ENCODE measurements at regions not wholly inside any gene's neighbourhood (a gene's known extent, or its start where the extent isn't known, plus 50 kb on each side); places are given as distances from the start of the nearest gene placed in this dataset.
"Not testable (repeated sequence)": the region's sequence is repeated elsewhere in the genome, so short reads cannot be mapped to it uniquely, and the experiment has no call there.

DNA sequence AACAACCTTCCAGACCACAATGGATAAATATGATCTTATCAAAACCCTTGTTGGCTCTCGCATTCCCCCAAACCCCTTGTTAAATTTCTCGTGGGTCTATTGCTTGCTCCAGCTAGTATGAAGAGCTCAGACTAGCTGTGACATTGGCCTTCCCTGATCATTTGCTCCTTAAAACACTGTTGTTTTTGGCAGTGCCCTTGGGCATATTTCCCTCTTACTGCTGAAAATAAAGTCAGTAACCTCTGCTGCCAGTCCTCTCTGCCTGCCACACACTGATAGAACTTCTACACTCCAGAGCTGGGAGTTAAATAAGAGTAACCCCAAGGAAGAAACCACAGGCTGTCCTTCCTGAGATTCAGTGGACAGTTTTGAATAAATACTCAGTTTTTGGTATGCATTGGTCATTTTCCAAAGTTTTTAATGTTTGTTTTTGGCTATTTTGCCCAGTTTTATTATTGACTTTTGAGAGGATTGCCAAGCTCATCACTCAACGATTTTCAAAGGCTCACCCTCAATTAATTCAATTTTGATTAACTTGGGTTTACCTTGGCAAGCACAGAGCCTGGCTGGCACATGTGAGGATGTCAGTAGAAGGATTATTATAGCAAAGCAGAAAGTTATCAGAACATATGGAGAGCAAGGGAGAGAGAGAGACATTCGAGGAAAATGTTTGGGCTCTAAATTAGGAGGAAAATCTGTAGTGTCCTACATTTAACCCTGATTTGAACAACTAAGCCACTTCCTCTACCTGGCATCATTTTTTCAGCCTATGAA lies 84.3 kb upstream of the SYN3 start:
- DNase-seq (ENCODE audit: low read depth, low spot score): no peak

DNA sequence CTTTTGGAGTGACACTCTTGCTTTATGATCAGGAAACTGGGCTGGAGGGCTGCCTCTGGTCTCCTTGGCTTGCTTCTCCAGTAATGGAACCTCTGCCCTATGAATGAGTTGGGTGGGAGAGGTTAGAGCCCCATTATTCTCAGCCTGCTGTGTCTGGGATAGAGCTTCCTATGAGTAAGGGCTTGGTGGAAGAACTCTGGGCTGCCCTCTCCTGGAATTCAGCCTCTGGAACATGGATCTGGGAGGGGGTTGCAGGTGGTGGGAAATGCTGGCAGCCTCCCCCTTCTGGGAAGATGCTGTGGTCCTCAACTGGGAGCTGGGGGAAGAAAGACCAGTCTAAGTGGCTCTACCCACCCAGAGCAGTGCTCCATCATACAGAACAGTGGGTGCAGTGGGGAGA lies 81.8 kb upstream of the SYN3 start:
- DNase-seq (ENCODE audit: low read depth, low spot score): no peak

DNA sequence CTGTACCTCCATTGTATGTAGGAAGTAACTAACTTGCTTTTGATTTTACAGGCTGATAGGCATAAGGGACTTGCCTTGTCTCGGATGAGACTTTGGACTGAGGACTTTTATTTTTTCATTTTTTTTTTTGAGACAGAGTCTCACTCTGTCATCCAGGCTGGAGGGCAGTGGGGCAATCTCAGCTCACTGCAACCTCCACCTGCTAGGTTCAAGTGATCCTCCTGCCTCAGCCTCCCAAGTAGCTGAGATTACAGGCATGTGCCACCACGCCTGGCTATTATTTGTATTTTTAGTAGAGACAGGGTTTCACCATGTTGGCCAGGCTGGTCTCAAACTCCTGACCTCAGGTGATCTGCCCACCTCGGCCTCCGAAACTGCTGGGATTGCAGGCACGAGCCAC lies 80.2 kb upstream of the SYN3 start:
- DNase-seq (ENCODE audit: low read depth, low spot score): not testable (repeated sequence)

DNA sequence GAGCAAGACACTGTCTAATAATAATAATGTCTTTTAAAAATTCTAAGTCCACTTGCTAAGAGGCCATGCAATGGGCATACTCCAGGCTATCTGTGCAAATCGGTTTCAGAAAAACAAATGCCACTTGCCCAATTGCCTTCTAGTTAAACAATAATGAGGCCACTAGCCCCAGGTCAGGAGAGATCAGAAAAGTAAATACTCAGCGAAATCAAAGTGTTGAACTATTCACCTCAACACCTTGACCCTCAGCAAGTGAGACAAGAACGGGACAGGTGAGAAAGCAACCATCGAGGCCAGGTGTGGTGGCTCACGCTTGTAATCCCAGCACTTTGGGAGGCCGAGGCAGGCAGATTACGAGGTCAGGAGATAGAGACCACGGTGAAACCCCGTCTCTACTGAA lies 72.3 kb upstream of the SYN3 start:
- DNase-seq (ENCODE audit: low read depth, low spot score): no peak

DNA sequence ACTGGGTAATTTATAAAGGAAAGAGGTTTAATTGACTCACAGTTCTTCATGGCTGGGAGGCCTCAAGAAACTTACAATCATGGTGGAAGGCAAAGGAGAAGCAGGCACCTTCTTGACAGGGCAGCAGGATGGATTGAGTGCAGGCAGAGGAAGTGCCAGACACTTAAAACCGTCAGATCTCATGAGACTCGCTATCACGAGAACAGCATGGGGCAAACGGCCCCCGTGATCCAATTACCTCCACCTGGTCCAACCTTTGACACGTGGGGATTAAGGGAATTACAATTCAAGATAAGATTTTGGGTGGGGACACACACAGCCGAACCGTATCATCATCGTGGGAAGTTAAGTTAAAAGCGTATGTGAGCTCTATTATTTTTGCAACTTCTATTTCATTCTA lies 71.4 kb upstream of the SYN3 start:
- DNase-seq (ENCODE audit: low read depth, low spot score): peak; percentile 9

DNA sequence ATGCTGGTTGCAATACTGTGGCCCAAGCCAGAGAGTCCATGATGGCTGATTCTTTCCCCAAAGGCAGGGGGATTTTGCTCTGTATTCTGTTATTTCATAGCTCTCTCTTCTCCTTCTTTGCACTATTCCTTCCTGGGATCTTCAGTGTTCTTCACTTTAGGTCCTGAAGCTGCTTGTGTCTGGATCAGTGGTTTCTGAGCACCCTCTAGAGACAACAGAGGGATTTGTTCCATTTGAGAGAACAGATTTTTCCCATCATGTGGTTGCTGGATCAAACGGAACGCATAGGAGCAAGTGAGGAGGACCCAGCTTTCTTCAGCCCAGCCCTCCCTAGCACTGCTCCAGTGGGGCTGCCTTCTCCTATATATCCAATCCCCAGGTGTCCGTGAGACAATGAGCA lies 68.7 kb upstream of the SYN3 start:
- DNase-seq (ENCODE audit: low read depth, low spot score): peak; percentile 29

DNA sequence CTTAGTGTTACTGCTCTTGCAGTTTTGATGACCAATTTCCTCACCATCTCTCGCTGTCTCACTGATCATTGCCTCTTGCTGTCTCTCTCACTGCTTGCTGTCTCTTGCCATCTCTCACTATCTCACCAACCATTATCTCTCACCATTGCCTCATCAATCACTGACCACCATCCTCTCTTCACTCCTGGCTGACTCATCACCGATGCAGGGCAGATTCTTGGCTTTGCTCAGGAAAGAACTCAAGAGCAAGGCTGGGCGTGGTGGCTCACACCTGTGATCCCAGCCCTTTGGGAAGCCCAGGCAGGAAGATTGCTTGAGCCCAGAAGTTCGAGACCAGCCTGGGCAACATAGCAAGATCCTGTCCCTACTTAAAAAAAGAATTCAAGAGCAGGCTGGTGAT lies 66.3 kb upstream of the SYN3 start:
- DNase-seq (ENCODE audit: low read depth, low spot score): no peak

DNA sequence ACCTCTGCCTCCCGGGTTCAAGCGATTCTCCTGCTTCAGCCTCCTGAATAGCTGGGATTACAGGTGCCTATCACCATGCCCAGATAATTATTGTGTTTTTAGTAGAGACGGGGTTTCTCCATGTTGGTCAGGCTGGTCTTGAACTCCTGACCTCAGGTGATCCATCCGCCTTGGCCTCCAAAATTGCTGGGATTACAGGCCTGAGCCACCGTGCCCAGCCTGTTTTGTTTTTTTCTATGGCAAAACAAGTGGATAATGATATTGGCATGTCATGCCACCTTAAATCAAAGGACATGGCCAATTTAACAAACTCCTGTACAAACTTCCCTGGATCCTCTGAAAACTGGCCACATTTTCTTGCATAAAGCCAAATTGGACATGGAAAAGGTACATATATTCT lies 64.3 kb upstream of the SYN3 start:
- not testable (repeated sequence) for DNase-seq (ENCODE audit: low read depth, low spot score)

DNA sequence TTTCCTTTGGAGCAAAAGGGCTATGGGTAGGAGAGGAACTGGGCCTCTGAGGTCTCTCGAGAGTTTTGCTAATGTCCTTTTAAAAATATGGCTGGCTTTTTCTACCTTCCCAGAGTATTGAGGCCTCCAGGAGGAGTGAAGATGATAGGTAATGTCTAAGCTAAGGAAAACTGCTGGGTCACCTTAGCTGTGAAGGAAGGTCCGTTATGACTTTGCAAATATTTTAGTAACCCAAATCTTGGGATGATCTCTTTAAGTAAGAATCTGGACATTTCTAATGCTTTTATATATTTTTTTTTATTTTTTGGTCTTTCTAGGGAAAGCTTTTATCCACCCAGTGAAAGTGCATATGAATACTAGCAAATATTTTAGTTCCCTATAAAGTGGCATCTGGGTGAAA lies 60.9 kb upstream of the SYN3 start:
- DNase-seq (ENCODE audit: low read depth, low spot score): no peak

DNA sequence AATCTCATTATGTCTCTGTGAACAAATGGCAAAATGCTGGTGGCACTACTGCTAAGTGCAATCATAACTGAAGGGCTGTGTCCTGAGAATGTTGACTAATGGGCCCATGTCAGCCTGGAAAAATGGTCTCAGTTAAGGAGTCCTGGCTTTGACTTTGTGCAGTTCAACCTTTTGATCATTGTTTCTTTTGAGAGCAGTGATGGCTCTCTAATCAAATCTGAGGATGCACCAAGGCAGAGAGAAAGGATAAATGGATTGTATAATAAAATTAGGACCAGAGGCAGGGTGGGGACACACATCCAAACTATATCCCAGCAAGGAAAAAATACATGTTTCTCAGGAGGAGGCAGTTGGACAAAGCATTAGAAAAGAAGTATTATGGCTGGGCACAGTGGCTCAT lies 59.6 kb upstream of the SYN3 start:
- DNase-seq (ENCODE audit: low read depth, low spot score): no peak

DNA sequence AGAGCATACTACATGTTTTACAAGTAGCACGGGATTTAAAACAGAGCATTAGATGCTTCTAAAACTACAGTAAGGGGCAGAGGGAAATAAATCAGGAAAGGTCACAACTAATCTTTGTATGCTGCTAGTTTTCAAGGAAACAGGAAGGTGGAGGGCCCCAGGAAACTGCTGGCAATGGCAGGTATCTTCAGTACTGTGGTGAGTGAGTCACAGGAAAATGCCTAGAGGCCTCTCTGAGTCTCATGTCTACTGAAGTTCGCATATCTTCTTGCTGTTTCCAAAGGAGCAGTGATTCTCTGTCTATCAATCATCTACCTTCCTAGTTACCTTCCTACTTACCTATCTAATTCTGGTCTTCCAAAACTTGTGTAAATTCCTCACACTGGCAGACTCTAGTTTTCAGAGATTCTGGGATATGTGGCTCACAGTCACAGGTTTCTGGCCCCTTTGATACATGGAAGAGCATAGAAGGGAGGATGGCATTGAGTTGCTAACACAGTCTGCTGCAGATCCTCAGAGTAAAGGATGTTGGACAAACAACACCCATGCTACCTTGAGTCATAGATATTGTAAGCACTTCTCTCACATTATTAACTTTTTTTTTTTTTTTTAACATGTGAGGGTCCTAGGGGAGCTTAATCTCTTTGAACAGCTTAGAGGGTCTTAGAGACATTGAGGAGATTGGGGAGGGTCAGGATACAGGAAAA lies 58.8 kb upstream of the SYN3 start:
- DNase-seq (ENCODE audit: low read depth, low spot score): peak; percentile 4

DNA sequence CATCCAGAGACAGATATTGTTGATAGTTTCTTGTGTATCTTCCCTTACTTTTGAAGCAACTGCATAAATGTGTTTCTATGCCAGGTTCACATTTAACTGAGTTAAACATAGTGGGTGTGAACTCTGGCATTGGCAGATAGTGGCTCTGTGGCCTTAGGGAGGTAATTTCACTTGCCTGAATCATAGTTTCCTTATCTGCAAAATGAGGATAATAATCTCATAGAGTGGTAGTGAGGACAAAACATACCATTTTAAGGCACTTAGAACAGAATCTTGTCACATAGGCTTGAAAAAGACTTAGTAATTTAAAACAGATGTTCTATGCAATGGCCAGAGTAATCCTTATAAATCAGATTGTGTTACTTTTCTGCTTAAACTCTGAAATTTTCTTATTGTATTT lies 56.4 kb upstream of the SYN3 start:
- no peak for DNase-seq (ENCODE audit: low read depth, low spot score)

DNA sequence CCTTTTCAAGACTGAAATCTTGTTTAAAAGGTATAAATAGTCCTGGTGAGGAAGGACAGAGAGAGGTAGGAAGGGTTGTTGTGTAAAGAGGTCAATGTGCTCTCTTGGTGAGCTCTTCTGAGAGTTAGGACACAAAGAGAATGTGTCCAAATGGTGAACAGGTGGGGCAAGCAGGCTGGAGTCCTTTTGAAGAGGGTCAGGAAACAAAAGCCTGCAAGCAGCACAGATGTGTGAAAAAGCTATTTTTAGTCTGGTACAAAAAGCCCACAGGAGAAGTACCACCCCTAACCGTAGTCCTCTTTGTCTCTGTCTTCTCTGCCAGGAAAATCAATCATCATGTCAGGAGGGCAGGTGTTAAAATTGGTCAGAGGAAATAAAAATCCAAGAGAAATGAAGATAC lies 54.4 kb upstream of the SYN3 start:
- DNase-seq (ENCODE audit: low read depth, low spot score): peak; percentile 16

DNA sequence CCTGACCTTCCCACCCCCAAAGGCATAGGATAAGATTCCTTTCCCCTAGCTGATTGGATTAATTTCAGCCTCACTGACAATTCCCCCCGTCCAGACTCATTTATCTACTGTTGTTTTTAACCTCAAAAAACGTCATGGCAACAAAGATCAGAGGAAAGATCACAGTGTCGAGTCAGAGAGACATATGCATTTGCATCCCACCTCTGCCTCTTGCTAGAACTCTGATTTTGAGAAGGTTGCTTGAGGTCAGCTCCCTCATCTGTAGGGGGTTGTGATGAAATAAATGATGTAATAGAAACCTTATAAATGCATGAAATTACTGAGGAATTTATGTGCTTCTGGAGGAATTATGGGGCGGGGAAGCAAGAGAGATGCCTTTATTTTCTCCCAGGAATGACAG lies 53.3 kb upstream of the SYN3 start:
- DNase-seq (ENCODE audit: low read depth, low spot score): no peak

DNA sequence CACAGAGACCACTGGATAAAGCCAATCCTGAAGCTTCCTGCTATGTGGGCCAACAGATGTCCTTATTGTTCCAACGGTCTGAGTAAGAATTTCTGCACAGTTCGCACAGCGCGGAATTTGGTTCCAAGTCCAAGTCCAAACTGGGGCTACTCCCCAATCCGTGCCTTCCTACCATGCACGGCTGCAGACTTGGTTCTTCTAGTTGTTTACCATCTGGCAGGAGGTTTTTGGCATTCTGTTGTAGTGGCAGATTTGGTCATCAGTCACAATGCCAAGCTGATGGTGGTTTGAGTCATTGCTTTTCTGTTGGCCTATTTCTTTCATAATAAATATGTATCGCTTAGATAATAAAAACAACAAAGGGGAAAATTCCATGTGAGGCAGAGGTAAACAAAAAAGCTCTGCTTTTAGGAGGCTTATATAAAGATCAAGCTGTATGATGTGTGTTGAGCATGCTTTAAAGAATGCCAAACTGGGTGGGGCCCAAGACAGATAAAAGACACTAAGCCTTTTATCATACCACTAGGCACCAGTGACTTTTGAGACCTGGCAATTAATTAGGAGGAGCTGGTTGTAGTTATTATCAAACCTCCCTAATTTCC lies 52.5 kb upstream of the SYN3 start:
- no peak for DNase-seq (ENCODE audit: low read depth, low spot score)

DNA sequence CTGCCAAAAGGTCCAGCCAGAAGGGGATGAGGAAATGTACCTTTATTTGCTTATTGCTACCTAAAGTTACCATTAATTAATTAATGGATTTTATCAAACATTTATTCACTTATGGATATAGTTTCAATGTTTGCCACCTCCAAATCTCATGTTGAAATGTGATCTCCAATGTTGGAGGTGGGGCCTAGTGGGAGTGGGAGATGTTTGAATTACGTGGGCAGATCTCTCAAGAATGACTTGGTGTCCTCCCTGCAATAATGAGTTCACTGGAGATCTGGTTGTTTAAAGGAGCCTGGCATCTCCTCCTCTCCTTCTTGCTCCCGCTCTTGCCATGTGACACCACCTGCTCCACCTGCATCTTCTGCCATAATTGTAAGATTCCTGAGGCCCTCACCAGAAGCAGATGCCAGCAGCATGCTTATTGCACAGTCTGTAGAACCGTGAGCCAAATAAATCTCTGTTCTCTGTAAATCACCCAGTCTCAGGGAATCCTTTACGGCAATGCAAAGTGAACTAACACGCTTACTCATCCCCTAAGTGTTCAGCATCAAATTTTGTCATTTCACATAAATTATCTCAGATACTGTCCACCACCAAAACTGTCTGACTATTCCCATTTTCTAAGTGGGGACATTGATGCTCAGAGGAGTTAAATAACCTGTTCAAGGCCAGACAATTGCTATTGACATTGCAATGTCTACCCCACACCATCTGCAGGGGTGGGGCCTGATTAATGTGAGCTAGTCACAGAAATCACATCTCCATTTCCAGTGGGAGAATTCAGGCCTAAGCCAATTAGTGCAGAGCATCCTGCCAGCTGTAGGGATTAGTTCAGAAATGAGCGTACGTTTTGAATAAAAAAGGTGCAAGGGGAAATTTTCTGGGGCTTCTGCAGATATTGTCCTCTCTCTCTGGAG lies 51.6 kb upstream of the SYN3 start:
- no peak for DNase-seq (ENCODE audit: low read depth, low spot score)

DNA sequence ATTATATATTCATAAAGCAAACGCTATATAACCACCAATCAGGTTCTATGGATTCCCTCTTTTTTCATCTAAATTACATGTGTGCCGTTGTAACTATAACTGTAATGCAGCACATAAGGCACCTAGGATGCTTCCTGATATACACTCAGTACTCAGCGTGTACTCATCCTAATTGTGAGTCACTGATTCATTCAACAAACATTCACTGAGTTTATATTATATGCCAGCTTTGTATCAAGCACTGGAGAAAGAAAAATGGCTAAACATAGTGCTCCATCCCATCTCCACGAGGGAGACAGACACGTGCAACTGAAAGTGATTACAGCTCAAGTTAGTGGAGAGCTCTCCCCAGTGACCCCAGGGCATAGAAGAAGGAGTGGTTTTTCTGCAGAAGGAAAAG lies 49.9 kb upstream of the SYN3 start:
- DNase-seq (ENCODE audit: low read depth, low spot score): no peak

All from ELF-1 (cell line).